ENCODE measurements at regions not wholly inside any gene's neighbourhood (a gene's known extent, or its start where the extent isn't known, plus 50 kb on each side); places are given as distances from the start of the nearest gene placed in this dataset.

GRCh38 chr12:11559626-11560340, 89.7 kb upstream of the ETV6 start:
- Histone ChIP-seq H3K9me3 (no peaks in the 10 kb centered on the region), H3K36me3 (no peaks in the 10 kb centered on the region), H3K27ac (no peak overlapping the region), H3K4me3 (no peak overlapping the region), H3K27me3 (no peaks in the 10 kb centered on the region), H3K4me1 (peaks cover 0 to 8% (median 0%) of the 10 kb centered on the region in 4 donors)
- no peak for DNase-seq
- TF ChIP-seq POLR2A (IDR thresholded peaks at IDR 0.05) (no peak), CTCF (IDR thresholded peaks at IDR 0.05) (no peak)

- no peak for DNase-seq
- Histone ChIP-seq H3K4me3 (no peak overlapping the region), H3K27ac (no peak overlapping the region), H3K36me3 (no peaks in the 10 kb centered on the region), H3K4me1 (no peaks in the 10 kb centered on the region), H3K9me3 (no peaks in the 10 kb centered on the region), H3K27me3 (no peaks in the 10 kb centered on the region)
- no peak for TF ChIP-seq POLR2A (IDR thresholded peaks at IDR 0.05)
- TF ChIP-seq CTCF (IDR thresholded peaks at IDR 0.05), result no peak
These were observed 88.1 kb upstream of the ETV6 start for GRCh38 chr12:11561411-11561810.

- TF ChIP-seq POLR2A (IDR thresholded peaks at IDR 0.05) (no peak), CTCF (IDR thresholded peaks at IDR 0.05) (no peak)
These were observed 85.4 kb upstream of the ETV6 start for GRCh38 chr12:11563785-11564739.

GRCh38 chr12:11564984-11565651, 84.4 kb upstream of the ETV6 start:
- Histone ChIP-seq H3K36me3 (no peaks in the 10 kb centered on the region), H3K9me3 (no peaks in the 10 kb centered on the region), H3K27me3 (no peaks in the 10 kb centered on the region), H3K4me3 (no peak overlapping the region), H3K4me1 (no peaks in the 10 kb centered on the region), H3K27ac (no peak overlapping the region)
- DNase-seq, result no peak
- TF ChIP-seq CTCF (IDR thresholded peaks at IDR 0.05) (no peak), POLR2A (IDR thresholded peaks at IDR 0.05) (no peak)

More at GRCh38 chr12:11563785-11564739, 85.4 kb upstream of the ETV6 start:
- H3K27ac ChIP-seq, result no peak overlapping the region
- no peak overlapping the region for H3K4me3 ChIP-seq
- H3K9me3 ChIP-seq, result no peaks in the 10 kb centered on the region
- no peaks in the 10 kb centered on the region for H3K36me3 ChIP-seq
- H3K27me3 ChIP-seq, result no peaks in the 10 kb centered on the region
- H3K4me1 ChIP-seq, result no peaks in the 10 kb centered on the region
- DNase-seq, result no peak

GRCh38 chr12:11565752-11566151, 83.7 kb upstream of the ETV6 start:
- Histone ChIP-seq H3K4me3 (no peak overlapping the region), H3K9me3 (no peaks in the 10 kb centered on the region), H3K4me1 (no peaks in the 10 kb centered on the region), H3K36me3 (no peaks in the 10 kb centered on the region), H3K27me3 (no peaks in the 10 kb centered on the region), H3K27ac (no peak overlapping the region)
- TF ChIP-seq POLR2A (IDR thresholded peaks at IDR 0.05) (no peak), CTCF (IDR thresholded peaks at IDR 0.05) (no peak)
- DNase-seq, result no peak
